WI38 (cell line): ENCODE measurements at regions not wholly inside any gene's neighbourhood (a gene's known extent, or its start where the extent isn't known, plus 50 kb on each side); places are given as distances from the start of the nearest gene placed in this dataset.

Source experiments
- H3K4me3 ChIP-seq: 2 replicates; pipeline ENCODE4 v1.5.1; 2011; ENCODE audit warnings: low read depth, mild to moderate bottlenecking, control low read depth, low read length
- CTCF ChIP-seq: IDR thresholded peaks from 2 replicates; pipeline ENCODE4 v1.5.1; 2012; ENCODE audit warnings: low read depth, mild to moderate bottlenecking, control low read depth, low read length

DNA sequence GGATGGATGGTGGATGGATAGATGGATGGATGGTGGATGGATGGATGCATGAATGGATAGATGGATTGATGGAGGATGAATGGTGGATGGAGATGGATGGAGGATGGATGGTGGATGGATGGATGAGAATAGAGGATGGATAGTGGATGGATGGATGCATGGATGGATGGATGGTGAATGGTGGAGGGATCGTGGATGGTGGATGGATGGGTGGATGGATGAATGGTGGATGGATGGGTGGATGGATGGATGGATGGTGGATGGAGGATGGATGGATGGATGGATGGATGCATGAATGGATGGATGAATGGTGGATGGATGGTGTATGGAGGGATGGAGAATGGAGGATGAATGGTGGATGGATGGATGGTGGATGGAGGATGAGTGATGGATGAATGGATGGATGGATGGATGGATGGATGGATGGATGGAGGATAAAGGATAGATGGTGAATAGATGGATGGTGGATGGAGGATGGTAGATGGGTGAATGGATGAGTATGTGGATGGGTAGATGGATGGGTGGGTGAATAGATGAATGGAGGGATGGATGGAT is 76.3 kb downstream of the PDGFA start:
- TF ChIP-seq CTCF = no peak
- no peak overlapping the region for H3K4me3 ChIP-seq

DNA sequence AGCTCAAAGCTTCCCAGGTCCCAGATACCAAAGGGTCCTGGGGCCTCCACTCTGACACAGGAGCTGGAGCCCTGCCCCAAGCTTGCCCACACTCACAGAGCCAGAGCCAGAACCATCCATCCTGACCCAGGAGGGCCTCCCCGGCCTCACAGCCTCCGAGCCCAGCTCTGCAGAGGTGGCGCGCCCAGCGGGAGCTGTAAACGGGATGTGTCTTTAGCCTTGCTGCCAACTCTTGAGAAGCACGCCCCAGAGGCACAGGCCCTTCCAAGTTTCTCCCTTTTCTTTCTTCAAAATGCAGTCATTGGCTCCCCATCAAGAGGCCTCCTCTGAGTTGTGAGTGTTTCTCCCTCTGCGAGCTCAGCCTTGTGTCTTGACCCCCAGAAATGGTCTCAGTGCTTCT is 75.0 kb downstream of the PDGFA start:
- no peak for TF ChIP-seq CTCF
- H3K4me3 ChIP-seq = no peak overlapping the region

- no peak overlapping the region for H3K4me3 ChIP-seq
- no peak for TF ChIP-seq CTCF
Observed at GRCh38 chr7:445020-445419, 74.6 kb downstream of the PDGFA start.

GRCh38 chr7:445563-446288 is 73.9 kb downstream of the PDGFA start:
- TF ChIP-seq CTCF = no peak
- H3K4me3 ChIP-seq = no peak overlapping the region

DNA sequence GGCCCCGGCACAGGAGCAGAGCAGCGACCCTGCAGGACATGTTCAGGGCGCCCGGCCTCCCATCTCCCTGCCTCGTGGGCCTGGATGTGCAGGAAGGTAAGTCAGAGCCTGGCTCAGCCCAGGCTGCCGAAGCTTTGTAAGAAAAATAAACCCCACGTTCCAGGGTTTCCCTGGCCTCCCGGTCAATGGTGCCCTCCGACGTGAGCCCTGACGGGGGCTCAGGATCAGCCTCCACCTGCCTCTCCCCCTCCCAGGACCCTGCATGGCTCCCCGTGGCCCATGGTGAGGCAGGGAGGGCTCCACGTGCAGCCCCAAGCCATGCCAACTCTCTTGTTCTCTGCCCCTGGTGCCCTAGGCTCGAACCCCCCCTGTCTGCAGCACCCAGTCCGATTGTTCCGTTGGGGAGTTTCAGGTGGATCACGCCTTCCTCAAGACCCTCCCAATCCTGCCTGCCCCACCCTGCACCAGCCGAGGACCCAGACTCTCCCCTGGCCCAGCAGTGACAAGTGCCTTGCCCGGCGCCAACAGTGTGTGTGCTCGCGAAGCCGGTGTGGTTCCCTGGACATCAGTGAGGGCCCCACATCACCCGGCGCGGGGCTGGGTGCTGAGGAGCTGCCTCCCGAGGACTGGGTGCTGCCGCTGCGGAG is 73.2 kb downstream of the PDGFA start:
- no peak overlapping the region for H3K4me3 ChIP-seq
- TF ChIP-seq CTCF = no peak
